GM06990 (cell line): ENCODE measurements at regions not wholly inside any gene's neighbourhood (a gene's known extent, or its start where the extent isn't known, plus 50 kb on each side); places are given as distances from the start of the nearest gene placed in this dataset.

Experiments used
- DNase-seq: peaks from one replicate; pipeline ENCODE4 v3.0.0-alpha.2; 2011; ENCODE audit not compliant: insufficient read length; ENCODE audit errors: extremely low read depth
- H3K27me3 ChIP-seq: replicated peaks from 2 replicates; pipeline ENCODE4 v1.6.0; 2011; ENCODE audit warnings: low read length; ENCODE audit not compliant: control insufficient read depth, insufficient read depth
- H3K36me3 ChIP-seq: 2 replicates; pipeline ENCODE4 v1.5.1; 2011; ENCODE audit warnings: low read length; ENCODE audit not compliant: control insufficient read depth, insufficient read depth
- H3K4me3 ChIP-seq: replicated peaks from 2 replicates; pipeline ENCODE4 v1.5.1; 2011; ENCODE audit warnings: low read depth, mild to moderate bottlenecking, control low read depth, low read length
- TF ChIP-seq, protein P1 (sequence below): IDR thresholded peaks from 2 replicates; pipeline ENCODE4 v1.5.1; 2011; ENCODE audit warnings: low read length, control low read depth, mild to moderate bottlenecking, inconsistent platforms; ENCODE audit not compliant: insufficient read depth, poor library complexity, severe bottlenecking

DNA sequence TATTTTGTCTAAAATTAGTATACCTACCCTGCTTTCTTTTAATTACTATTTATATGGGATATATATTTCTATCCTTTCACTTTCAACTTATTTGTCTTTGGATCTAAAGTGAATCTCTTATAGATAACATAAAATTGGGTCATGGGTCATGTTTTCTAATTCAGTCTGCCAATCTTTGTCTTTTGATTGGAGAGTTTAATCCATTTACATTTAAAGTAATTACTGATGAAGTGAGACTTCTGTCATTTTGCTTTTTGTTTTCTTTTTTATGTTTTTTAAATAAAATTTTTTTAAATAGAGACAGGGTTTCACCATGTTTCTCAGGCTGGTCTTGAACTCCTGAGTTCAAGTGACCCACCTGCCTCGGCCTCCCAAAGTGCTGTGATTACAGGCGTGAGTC is 50.5 kb upstream of the PRDM1 start:
- no peak for DNase-seq
- Histone ChIP-seq H3K36me3 (no peaks in the 10 kb centered on the region), H3K27me3 (peaks cover 1% of the 10 kb centered on the region; the same call in 1 of the 2 replicates), H3K4me3 (no peak overlapping the region)
- TF ChIP-seq, protein P1, sequence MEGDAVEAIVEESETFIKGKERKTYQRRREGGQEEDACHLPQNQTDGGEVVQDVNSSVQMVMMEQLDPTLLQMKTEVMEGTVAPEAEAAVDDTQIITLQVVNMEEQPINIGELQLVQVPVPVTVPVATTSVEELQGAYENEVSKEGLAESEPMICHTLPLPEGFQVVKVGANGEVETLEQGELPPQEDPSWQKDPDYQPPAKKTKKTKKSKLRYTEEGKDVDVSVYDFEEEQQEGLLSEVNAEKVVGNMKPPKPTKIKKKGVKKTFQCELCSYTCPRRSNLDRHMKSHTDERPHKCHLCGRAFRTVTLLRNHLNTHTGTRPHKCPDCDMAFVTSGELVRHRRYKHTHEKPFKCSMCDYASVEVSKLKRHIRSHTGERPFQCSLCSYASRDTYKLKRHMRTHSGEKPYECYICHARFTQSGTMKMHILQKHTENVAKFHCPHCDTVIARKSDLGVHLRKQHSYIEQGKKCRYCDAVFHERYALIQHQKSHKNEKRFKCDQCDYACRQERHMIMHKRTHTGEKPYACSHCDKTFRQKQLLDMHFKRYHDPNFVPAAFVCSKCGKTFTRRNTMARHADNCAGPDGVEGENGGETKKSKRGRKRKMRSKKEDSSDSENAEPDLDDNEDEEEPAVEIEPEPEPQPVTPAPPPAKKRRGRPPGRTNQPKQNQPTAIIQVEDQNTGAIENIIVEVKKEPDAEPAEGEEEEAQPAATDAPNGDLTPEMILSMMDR = no peak

DNA sequence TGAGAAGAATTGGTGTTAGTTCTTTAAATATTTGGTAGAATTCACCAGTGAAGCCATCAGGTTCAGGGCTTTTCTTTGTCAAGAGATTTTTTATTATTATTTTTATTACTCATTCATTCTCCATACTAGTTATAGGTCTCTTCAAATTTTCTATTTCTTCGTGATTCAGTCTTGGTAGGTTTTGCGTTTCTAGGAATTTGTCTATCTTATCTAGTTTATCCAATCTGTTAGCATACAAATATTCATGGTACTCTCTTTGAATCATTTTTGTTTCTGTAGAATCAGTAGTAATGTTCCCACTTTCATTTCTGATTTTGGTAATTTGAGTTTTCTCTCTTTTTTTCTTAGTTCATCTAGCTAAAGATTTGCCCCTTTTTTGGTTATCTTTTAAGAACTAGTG is 52.3 kb upstream of the PRDM1 start:
- TF ChIP-seq, protein P1 = no peak
- H3K36me3 ChIP-seq = no peaks in the 10 kb centered on the region
- no peak for DNase-seq
- H3K4me3 ChIP-seq = no peak overlapping the region
- peaks cover 1% of the 10 kb centered on the region; the same call in 1 of the 2 replicates for H3K27me3 ChIP-seq

DNA sequence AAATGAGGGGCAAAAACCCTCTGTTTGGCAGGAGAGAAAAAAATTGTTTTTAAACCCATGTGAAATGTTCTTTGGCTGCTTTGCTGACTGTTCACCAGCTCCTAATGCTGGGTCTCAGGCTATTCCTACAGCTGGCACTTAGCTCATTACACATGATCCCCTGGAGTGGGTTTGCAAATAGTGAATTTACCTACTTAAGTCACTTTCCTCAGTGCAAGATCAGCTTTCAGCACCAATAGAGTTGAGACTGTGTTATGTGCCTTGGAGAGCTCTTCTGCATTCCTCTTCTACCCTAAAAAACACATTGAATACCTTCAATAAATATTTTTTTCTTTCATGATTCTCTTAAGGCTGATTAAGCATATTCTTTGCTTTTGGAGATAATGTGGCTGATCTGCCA is 58.4 kb upstream of the PRDM1 start:
- Histone ChIP-seq H3K36me3 (no peaks in the 10 kb centered on the region), H3K4me3 (no peak overlapping the region), H3K27me3 (no peaks in the 10 kb centered on the region; the same call in 1 of the 2 replicates)
- TF ChIP-seq, protein P1 = no peak
- DNase-seq = no peak

DNA sequence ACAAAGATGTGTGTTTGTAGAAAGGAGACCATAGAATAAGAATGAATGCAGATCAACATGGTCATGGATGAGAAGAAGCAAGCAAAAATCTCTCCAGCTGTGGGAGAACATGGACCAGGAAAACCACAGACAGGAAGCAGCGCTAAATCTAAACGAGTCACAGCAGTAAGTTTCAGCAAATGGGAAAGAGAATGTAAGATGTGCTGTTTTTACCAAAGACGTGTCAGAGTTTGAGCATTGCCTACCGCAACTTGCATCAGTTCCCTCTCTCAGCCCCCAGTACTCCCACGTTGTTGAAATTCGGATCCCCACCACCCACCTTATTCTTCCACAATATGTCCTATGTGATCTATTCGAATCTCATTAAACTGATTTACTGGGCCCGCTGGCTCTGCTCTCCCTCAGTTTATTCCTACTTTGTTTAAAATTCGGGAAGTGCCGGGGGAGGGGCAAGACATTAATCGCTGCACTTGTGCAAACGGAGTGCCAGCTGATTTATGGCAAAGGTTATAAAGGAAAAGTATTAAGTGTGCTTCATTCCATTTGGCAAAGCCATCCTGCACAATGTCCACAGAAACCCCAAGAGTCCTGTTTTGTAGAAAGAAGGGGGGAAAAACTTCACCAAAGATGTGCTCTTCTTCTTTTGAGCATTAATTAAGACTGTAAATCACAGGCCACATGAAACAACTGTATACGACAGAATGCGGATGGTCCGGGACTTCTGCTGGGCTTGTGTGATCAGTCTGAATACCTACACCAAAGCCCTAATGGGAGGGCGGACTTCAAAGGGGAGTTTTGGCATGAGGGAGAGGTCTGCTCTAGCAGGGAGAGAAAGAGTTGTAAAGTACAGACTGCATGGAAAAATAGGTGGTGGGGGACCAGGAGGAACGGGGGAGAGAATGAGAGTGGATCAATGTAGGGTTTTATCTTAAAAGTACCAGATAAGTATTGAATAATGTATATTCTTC is 59.1 kb upstream of the PRDM1 start:
- H3K4me3 ChIP-seq = no peak overlapping the region
- no peaks in the 10 kb centered on the region; the same call in 1 of the 2 replicates for H3K27me3 ChIP-seq
- no peaks in the 10 kb centered on the region for H3K36me3 ChIP-seq
- TF ChIP-seq, protein P1 = no peak
- no peak for DNase-seq

DNA sequence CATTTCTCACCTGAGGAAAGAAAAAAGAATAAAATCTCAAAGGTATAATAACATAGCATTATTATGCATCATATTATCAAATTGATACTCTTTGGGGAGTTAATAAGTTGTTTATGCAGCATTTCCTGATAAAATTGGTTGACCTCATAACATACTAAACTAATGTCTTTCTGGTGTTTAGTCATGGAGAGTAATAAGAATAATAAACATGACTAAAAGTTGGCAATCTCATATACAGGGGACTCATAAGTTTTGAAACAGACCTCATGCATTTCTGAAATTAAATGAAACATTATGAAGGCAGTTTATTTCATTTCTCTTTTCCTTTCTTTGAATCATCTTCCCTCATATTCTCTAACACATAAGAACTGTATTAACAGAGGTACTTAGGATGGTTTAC is 60.5 kb upstream of the PRDM1 start:
- TF ChIP-seq, protein P1 = no peak

More for the DNA sequence above, 60.5 kb upstream of the PRDM1 start:
- H3K4me3 ChIP-seq = no peak overlapping the region
- no peaks in the 10 kb centered on the region for H3K36me3 ChIP-seq
- no peaks in the 10 kb centered on the region; the same call in 1 of the 2 replicates for H3K27me3 ChIP-seq
- no peak for DNase-seq
